Liver (tissue), 3 donors: ENCODE measurements at regions not wholly inside any gene's neighbourhood (a gene's known extent, or its start where the extent isn't known, plus 50 kb on each side); places are given as distances from the start of the nearest gene placed in this dataset.

Source experiments
- EGR1 ChIP-seq, 2 donors: IDR thresholded peaks; 2 replicates each; pipeline ENCODE4 v1.6.1; 2016 to 2018; ENCODE audit warnings: antibody characterized with exemption in 2 of 2, low read depth in 2 of 2
- GABPA ChIP-seq, 2 donors: IDR thresholded peaks in 1 of 2; conservative IDR thresholded peaks in 1 of 2; 2 replicates each; pipeline ENCODE4 v1.6.1; 2016; ENCODE audit warnings: antibody characterized with exemption in 2 of 2, mild to moderate bottlenecking in 1 of 2, moderate library complexity in 1 of 2
- HNF4G ChIP-seq: IDR thresholded peaks from 2 replicates; pipeline ENCODE4 v1.6.1; 2016; ENCODE audit warnings: antibody characterized with exemption
- JUND ChIP-seq, 2 donors: IDR thresholded peaks; 2 replicates each; pipeline ENCODE4 v1.6.1; 2016; ENCODE audit warnings: antibody characterized with exemption in 2 of 2
- NR2F2 ChIP-seq: IDR thresholded peaks from 2 replicates; pipeline ENCODE4 v1.6.1; 2016; ENCODE audit warnings: antibody characterized with exemption
- RAD21 ChIP-seq, 2 donors: IDR thresholded peaks; 2 replicates each; pipeline ENCODE4 v1.6.1; 2016; ENCODE audit warnings: antibody characterized with exemption in 2 of 2, mild to moderate bottlenecking in 2 of 2
- RXRA ChIP-seq, 2 donors: IDR thresholded peaks; 2 replicates each; pipeline ENCODE4 v1.6.1; 2017 to 2018; ENCODE audit warnings: antibody characterized with exemption in 2 of 2, mild to moderate bottlenecking in 1 of 2
- TF ChIP-seq, protein P1 (sequence below): fragments of 150-350 bp; IDR thresholded peaks from 2 replicates; pipeline ENCODE4 v1.5.1; 2017; ENCODE audit warnings: improper control_type of control experiment, low read depth, low read length; ENCODE audit not compliant: missing input control
- TF ChIP-seq, protein P2 (sequence below): IDR thresholded peaks from 2 replicates; pipeline ENCODE4 v1.6.1; 2016; ENCODE audit warnings: antibody characterized with exemption, mild to moderate bottlenecking
- donor health status: healthy.
- donor health status: healthy.

DNA sequence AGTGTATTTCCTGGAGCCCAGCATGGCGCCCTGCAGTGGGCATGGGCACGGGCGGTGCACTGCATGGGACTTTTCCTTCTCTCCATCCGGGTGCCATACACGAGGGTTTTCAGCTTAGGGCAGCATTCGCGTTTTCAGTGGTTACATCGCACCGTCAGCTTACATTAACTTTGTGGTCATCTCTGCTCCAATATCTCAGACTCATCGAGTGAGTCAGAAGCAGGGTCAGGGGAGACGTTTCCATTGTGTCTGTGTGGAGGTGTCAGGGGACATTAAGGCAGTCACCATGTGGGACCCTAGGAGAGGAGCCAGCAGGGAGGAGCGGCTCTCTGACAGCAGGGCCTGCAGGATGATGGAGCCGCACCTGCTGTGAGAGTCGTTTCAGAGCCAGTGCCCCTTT lies 541.0 kb downstream of the FGF9 start:
- TF ChIP-seq RXRA (IDR thresholded peaks at IDR 0.05) (no peak), HNF4G (no peak), RAD21 (IDR thresholded peaks at IDR 0.05) (no peak), EGR1 (IDR thresholded peaks at IDR 0.05; ENCODE audit: low read depth in 2 of 2) (no peak), GABPA (IDR thresholded peaks at IDR 0.05 in 1 of 2, conservative IDR thresholded peaks at IDR 0.05 in 1 of 2) (no peak), JUND (IDR thresholded peaks at IDR 0.05) (no peak), NR2F2 (no peak)
- TF ChIP-seq, protein P1, sequence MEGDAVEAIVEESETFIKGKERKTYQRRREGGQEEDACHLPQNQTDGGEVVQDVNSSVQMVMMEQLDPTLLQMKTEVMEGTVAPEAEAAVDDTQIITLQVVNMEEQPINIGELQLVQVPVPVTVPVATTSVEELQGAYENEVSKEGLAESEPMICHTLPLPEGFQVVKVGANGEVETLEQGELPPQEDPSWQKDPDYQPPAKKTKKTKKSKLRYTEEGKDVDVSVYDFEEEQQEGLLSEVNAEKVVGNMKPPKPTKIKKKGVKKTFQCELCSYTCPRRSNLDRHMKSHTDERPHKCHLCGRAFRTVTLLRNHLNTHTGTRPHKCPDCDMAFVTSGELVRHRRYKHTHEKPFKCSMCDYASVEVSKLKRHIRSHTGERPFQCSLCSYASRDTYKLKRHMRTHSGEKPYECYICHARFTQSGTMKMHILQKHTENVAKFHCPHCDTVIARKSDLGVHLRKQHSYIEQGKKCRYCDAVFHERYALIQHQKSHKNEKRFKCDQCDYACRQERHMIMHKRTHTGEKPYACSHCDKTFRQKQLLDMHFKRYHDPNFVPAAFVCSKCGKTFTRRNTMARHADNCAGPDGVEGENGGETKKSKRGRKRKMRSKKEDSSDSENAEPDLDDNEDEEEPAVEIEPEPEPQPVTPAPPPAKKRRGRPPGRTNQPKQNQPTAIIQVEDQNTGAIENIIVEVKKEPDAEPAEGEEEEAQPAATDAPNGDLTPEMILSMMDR = no peak
- TF ChIP-seq, protein P2, sequence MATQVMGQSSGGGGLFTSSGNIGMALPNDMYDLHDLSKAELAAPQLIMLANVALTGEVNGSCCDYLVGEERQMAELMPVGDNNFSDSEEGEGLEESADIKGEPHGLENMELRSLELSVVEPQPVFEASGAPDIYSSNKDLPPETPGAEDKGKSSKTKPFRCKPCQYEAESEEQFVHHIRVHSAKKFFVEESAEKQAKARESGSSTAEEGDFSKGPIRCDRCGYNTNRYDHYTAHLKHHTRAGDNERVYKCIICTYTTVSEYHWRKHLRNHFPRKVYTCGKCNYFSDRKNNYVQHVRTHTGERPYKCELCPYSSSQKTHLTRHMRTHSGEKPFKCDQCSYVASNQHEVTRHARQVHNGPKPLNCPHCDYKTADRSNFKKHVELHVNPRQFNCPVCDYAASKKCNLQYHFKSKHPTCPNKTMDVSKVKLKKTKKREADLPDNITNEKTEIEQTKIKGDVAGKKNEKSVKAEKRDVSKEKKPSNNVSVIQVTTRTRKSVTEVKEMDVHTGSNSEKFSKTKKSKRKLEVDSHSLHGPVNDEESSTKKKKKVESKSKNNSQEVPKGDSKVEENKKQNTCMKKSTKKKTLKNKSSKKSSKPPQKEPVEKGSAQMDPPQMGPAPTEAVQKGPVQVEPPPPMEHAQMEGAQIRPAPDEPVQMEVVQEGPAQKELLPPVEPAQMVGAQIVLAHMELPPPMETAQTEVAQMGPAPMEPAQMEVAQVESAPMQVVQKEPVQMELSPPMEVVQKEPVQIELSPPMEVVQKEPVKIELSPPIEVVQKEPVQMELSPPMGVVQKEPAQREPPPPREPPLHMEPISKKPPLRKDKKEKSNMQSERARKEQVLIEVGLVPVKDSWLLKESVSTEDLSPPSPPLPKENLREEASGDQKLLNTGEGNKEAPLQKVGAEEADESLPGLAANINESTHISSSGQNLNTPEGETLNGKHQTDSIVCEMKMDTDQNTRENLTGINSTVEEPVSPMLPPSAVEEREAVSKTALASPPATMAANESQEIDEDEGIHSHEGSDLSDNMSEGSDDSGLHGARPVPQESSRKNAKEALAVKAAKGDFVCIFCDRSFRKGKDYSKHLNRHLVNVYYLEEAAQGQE = no peak
